HG02623 (cell line): ENCODE measurements at regions not wholly inside any gene's neighbourhood (a gene's known extent, or its start where the extent isn't known, plus 50 kb on each side); places are given as distances from the start of the nearest gene placed in this dataset.

Experiments
- ATAC-seq: cut with Tn5 transposase; IDR thresholded peaks from one replicate; pipeline ENCODE4 v1.9.1; 2021; ENCODE audit warnings: moderate library complexity; ENCODE audit not compliant: unreplicated experiment

GRCh38 chr14:66056926-66057552 is 429.1 kb upstream of the CCDC196 start:
- no peak for ATAC-seq

GRCh38 chr14:66065188-66065587 is 421.0 kb upstream of the CCDC196 start:
- ATAC-seq = no peak

GRCh38 chr14:66066981-66067776 is 419.0 kb upstream of the CCDC196 start:
- no peak for ATAC-seq

- no peak for ATAC-seq
Observed at GRCh38 chr14:66069036-66069435, 417.1 kb upstream of the CCDC196 start.

GRCh38 chr14:66069830-66070541 is 416.2 kb upstream of the CCDC196 start:
- no peak for ATAC-seq

- ATAC-seq = peak; percentile 48
Observed at GRCh38 chr14:66070542-66071319, 415.4 kb upstream of the CCDC196 start.

GRCh38 chr14:66072190-66073084 is 413.7 kb upstream of the CCDC196 start:
- no peak for ATAC-seq

- ATAC-seq = no peak
Observed at GRCh38 chr14:66074537-66074936, 411.6 kb upstream of the CCDC196 start.

GRCh38 chr14:66076176-66076575 is 410.0 kb upstream of the CCDC196 start:
- no peak for ATAC-seq

GRCh38 chr14:66078006-66078405 is 408.2 kb upstream of the CCDC196 start:
- no peak for ATAC-seq

GRCh38 chr14:66081594-66082376 is 404.4 kb upstream of the CCDC196 start:
- ATAC-seq = no peak

GRCh38 chr14:66085224-66085623 is 400.9 kb upstream of the CCDC196 start:
- ATAC-seq = no peak

- ATAC-seq = no peak
Observed at GRCh38 chr14:66085665-66086064, 400.5 kb upstream of the CCDC196 start.

- ATAC-seq = no peak
Observed at GRCh38 chr14:66087231-66087630, 398.9 kb upstream of the CCDC196 start.

GRCh38 chr14:66088656-66089055 is 397.5 kb upstream of the CCDC196 start:
- no peak for ATAC-seq

- ATAC-seq = no peak
Observed at GRCh38 chr14:66092206-66092605, 394.0 kb upstream of the CCDC196 start.

- no peak for ATAC-seq
Observed at GRCh38 chr14:66092748-66093147, 393.4 kb upstream of the CCDC196 start.

GRCh38 chr14:66094001-66094727 is 392.0 kb upstream of the CCDC196 start:
- no peak for ATAC-seq

- ATAC-seq = no peak
Observed at GRCh38 chr14:66099451-66099850, 386.7 kb upstream of the CCDC196 start.
